ENCODE measurements at regions not wholly inside any gene's neighbourhood (a gene's known extent, or its start where the extent isn't known, plus 50 kb on each side); places are given as distances from the start of the nearest gene placed in this dataset.
"Not testable (repeated sequence)": the region's sequence is repeated elsewhere in the genome, so short reads cannot be mapped to it uniquely, and the experiment has no call there.

- TF ChIP-seq CTCF, POLR2A (IDR thresholded peaks at IDR 0.05): not testable (repeated sequence)
These were observed 215.0 kb downstream of the STIM2 start for GRCh38 chr4:27075603-27076002.

Measured in heart left ventricle (tissue), 13 donors.